ENCODE measurements at regions not wholly inside any gene's neighbourhood (a gene's known extent, or its start where the extent isn't known, plus 50 kb on each side); places are given as distances from the start of the nearest gene placed in this dataset.

DNA sequence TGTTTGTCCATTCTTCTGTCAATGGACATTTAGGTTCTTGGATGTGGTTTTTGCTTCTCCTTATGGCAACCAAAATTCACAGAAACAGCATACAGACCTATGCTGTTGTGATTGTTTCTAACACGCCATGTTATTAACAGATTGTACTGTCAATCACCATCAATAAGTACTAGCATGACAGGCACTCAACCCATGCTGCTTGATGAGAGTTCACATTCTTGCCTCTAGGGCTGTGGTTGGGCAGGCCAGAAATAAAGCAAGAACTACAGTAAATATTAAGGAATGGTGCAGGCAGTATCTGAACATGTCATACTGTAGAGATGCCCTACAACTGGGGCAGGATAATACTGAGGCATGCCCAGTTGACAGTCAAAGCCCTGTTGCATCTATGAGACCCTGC lies 171.2 kb upstream of the ZFHX3 start:
- Histone ChIP-seq H3K4me1 (ENCODE audit: control insufficient read depth in 2 of 2, insufficient read depth in 2 of 2, low read length in 2 of 2) (no peaks in the 10 kb centered on the region), H3K9me3 (ENCODE audit: control insufficient read depth in 2 of 2, low read length in 2 of 2) (no peaks in the 10 kb centered on the region), H3K27me3 (ENCODE audit: control insufficient read depth in 2 of 2, insufficient read depth in 2 of 2, low read length in 2 of 2) (no peaks in the 10 kb centered on the region), H3K36me3 (ENCODE audit: control insufficient read depth in 2 of 2, insufficient read depth in 2 of 2, low read length in 2 of 2) (no peaks in the 10 kb centered on the region), H3K27ac (ENCODE audit: low read depth in 2 of 2, low read length in 2 of 2) (no peak overlapping the region), H3K9ac (ENCODE audit: low read depth in 1 of 2, low read length in 2 of 2) (no peak overlapping the region), H3K4me3 (ENCODE audit: low read length in 2 of 2) (no peak overlapping the region)

DNA sequence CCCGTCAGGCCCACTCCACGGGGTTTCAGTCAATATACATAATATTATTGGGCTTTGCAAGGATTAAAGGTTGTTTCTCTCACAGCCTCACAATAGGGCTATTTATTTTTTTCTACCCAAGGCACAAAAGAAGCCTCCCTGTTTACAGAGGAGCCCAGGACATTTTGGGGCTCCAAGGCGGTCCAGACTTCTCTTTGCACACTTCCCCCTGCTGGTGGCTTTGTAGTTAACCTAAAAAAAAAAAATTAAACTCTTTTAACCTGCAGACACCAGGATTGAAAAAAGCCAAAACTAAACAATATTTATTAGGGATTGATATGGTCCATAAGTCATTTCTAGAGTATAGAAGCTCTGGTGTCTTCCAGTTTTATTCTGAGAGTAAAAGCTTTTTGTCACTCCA lies 169.7 kb upstream of the ZFHX3 start:
- Histone ChIP-seq H3K27me3 (ENCODE audit: control insufficient read depth in 2 of 2, insufficient read depth in 2 of 2, low read length in 2 of 2) (no peaks in the 10 kb centered on the region), H3K4me3 (ENCODE audit: low read length in 2 of 2) (no peak overlapping the region), H3K4me1 (ENCODE audit: control insufficient read depth in 2 of 2, insufficient read depth in 2 of 2, low read length in 2 of 2) (no peaks in the 10 kb centered on the region), H3K9ac (ENCODE audit: low read depth in 1 of 2, low read length in 2 of 2) (no peak overlapping the region), H3K36me3 (ENCODE audit: control insufficient read depth in 2 of 2, insufficient read depth in 2 of 2, low read length in 2 of 2) (no peaks in the 10 kb centered on the region), H3K9me3 (ENCODE audit: control insufficient read depth in 2 of 2, low read length in 2 of 2) (no peaks in the 10 kb centered on the region), H3K27ac (ENCODE audit: low read depth in 2 of 2, low read length in 2 of 2) (no peak overlapping the region)

DNA sequence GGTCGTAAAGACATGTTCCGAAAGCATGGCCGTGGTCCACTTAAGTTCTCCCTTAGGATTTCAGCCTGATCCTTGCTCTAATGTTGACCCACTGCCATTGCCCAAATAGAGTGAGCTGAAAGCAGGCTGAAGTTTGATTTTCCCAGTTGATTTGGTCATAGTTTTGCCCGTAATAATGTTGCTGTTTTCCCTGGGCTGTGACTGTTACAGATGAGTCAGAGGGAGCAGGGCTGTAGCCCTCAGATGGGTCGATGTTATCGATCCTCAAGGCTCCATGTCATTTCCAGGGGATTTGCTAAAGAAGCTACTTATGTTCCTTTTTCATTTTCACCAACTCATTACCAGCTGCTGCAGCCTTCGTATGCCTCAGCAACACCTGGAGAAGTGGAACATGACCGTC lies 169.0 kb upstream of the ZFHX3 start:
- Histone ChIP-seq H3K27ac (ENCODE audit: low read depth in 2 of 2, low read length in 2 of 2) (no peak overlapping the region), H3K36me3 (ENCODE audit: control insufficient read depth in 2 of 2, insufficient read depth in 2 of 2, low read length in 2 of 2) (no peaks in the 10 kb centered on the region), H3K4me1 (ENCODE audit: control insufficient read depth in 2 of 2, insufficient read depth in 2 of 2, low read length in 2 of 2) (no peaks in the 10 kb centered on the region), H3K9me3 (ENCODE audit: control insufficient read depth in 2 of 2, low read length in 2 of 2) (no peaks in the 10 kb centered on the region), H3K27me3 (ENCODE audit: control insufficient read depth in 2 of 2, insufficient read depth in 2 of 2, low read length in 2 of 2) (no peaks in the 10 kb centered on the region), H3K9ac (ENCODE audit: low read depth in 1 of 2, low read length in 2 of 2) (no peak overlapping the region), H3K4me3 (ENCODE audit: low read length in 2 of 2) (no peak overlapping the region)

DNA sequence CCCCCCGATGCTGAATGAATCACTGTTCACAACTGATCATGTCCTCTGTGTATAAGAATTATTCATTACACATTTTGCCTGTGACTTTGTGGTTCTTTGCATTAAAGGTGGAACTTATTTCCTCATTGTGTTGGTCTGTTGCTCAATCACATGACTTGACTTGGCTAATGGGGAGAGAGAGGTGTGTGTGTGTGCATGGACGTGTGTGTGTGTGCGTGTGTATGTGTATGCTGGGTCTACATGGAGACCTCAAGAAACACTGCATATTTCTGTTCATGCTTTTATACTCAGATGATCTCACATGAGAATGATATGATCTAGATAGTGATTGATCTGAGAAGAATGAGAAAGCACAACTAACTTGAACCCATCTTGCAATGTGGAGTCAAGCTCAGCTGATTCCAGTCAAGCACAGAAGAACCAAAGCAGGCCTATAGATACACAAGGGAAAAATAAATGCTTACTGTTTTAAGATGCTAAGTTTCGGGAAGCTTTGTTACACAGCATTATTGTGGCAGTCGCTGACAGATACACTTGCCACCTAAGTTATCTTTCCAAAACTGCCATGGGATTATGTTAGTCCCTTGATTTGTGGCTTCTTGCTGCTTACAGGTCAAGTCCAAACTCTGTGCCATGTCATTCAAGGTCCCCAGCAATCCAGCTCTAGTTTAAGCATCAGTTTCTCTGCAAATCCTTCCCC lies 167.9 kb upstream of the ZFHX3 start:
- no peak overlapping the region for H3K4me3 ChIP-seq (ENCODE audit: low read length in 2 of 2)
- H3K9me3 ChIP-seq (ENCODE audit: control insufficient read depth in 2 of 2, low read length in 2 of 2), result no peaks in the 10 kb centered on the region
- H3K27ac ChIP-seq (ENCODE audit: low read depth in 2 of 2, low read length in 2 of 2), result no peak overlapping the region
- no peaks in the 10 kb centered on the region for H3K27me3 ChIP-seq (ENCODE audit: control insufficient read depth in 2 of 2, insufficient read depth in 2 of 2, low read length in 2 of 2)
- H3K4me1 ChIP-seq (ENCODE audit: control insufficient read depth in 2 of 2, insufficient read depth in 2 of 2, low read length in 2 of 2), result no peaks in the 10 kb centered on the region
- H3K9ac ChIP-seq (ENCODE audit: low read depth in 1 of 2, low read length in 2 of 2), result no peak overlapping the region
- no peaks in the 10 kb centered on the region for H3K36me3 ChIP-seq (ENCODE audit: control insufficient read depth in 2 of 2, insufficient read depth in 2 of 2, low read length in 2 of 2)

DNA sequence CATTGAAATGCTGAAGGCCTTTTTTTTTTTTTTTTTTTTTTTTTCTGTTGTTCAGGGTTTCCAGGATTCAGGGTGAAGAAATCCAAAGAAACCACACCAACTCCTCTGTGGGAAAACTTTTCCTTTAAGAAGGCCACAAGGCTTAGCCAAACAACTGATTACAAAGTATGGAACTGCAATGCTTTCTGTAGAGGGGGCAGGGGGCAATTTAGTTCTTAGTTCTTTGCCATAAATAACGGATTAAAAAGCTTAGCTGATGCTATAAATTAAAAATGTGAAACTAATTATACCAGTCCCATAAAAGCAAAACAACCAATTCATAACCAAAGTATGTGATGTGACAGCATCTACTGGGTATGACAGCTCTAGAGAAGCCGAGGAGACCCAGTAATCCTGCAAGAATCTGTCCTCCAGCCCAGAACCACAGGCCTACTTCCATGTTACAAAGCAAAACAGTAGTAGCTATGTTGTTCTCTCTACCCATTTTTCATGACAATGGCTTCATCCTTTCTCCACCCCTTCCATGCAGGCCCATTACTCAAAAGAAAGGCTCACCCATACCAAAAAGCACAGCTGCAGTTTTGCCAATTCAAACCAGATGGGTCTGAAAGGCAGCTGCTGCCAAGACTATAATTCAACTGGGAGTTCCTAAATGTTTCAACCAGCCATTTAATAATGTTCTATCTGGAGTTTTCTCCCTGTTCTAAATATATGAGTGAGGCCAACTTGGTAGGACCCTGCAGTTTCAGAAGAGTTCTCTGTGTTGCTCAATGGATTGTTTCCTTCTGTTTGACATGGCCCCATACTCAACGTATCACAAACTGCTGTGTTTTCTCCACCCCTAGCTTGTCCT lies 167.1 kb upstream of the ZFHX3 start:
- H3K27ac ChIP-seq (ENCODE audit: low read depth in 2 of 2, low read length in 2 of 2), result no peak overlapping the region
- no peak overlapping the region for H3K9ac ChIP-seq (ENCODE audit: low read depth in 1 of 2, low read length in 2 of 2)
- no peaks in the 10 kb centered on the region for H3K27me3 ChIP-seq (ENCODE audit: control insufficient read depth in 2 of 2, insufficient read depth in 2 of 2, low read length in 2 of 2)
- no peaks in the 10 kb centered on the region for H3K36me3 ChIP-seq (ENCODE audit: control insufficient read depth in 2 of 2, insufficient read depth in 2 of 2, low read length in 2 of 2)
- no peaks in the 10 kb centered on the region for H3K9me3 ChIP-seq (ENCODE audit: control insufficient read depth in 2 of 2, low read length in 2 of 2)
- H3K4me3 ChIP-seq (ENCODE audit: low read length in 2 of 2), result no peak overlapping the region
- no peaks in the 10 kb centered on the region for H3K4me1 ChIP-seq (ENCODE audit: control insufficient read depth in 2 of 2, insufficient read depth in 2 of 2, low read length in 2 of 2)

DNA sequence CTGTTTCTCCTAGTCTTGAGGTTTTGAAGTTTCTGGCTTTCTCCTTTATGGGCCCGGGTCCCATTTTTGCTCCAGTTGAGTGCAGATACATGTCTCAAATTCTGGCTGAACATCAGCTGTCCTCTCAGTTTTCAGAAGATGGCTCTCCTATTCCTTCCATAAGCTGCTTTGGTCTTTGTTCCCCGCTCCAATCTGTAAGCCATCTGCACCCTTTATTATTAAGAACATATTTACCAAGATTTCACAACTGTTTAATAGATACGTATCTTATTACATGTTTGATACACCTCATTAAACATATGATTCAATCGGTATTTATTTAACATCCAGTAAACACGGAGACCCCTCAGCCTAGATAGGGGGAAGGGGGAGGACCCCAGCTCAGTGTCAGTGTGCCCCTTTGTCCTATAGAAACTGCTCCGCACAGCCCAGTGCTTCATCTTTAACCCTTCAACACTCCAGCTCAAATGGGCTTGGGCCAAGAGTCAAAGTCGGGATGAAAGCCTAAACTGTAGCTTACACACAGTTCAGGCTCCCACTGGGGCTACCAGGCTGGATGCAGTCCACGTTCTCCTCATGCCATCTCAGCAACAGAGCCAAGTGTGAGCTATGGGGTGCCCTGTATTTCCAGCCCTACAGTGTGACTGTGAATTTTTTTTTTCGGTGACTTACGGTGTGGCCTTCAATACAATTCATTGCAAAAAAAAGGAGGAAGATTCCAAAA lies 166.0 kb upstream of the ZFHX3 start:
- Histone ChIP-seq H3K9ac (ENCODE audit: low read depth in 1 of 2, low read length in 2 of 2) (no peak overlapping the region), H3K27ac (ENCODE audit: low read depth in 2 of 2, low read length in 2 of 2) (no peak overlapping the region), H3K27me3 (ENCODE audit: control insufficient read depth in 2 of 2, insufficient read depth in 2 of 2, low read length in 2 of 2) (no peaks in the 10 kb centered on the region)

DNA sequence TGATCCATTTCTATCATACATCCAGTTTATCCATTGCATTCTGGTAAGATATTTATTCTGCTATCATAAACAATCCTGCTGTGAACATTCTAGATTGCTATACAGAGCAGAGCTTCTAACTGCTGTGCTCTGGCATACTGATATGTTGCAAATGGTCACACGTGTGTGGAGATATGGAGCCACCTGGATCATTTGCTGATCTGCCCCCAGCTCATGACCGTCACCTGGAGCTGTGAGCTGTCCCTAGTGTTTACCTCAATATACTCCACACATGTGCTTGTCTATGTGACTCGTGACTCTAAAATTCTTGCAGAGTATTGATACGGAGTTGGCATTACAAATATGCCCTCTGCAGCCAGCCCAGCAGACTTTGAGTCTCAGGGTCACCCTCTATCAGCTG lies 164.5 kb upstream of the ZFHX3 start:
- no peaks in the 10 kb centered on the region for H3K36me3 ChIP-seq (ENCODE audit: control insufficient read depth in 2 of 2, insufficient read depth in 2 of 2, low read length in 2 of 2)
- H3K9ac ChIP-seq (ENCODE audit: low read depth in 1 of 2, low read length in 2 of 2), result no peak overlapping the region
- H3K4me1 ChIP-seq (ENCODE audit: control insufficient read depth in 2 of 2, insufficient read depth in 2 of 2, low read length in 2 of 2), result no peaks in the 10 kb centered on the region
- no peak overlapping the region for H3K27ac ChIP-seq (ENCODE audit: low read depth in 2 of 2, low read length in 2 of 2)
- H3K4me3 ChIP-seq (ENCODE audit: low read length in 2 of 2), result no peak overlapping the region
- no peaks in the 10 kb centered on the region for H3K27me3 ChIP-seq (ENCODE audit: control insufficient read depth in 2 of 2, insufficient read depth in 2 of 2, low read length in 2 of 2)
- H3K9me3 ChIP-seq (ENCODE audit: control insufficient read depth in 2 of 2, low read length in 2 of 2), result no peaks in the 10 kb centered on the region

More for the DNA sequence above, 166.0 kb upstream of the ZFHX3 start:
- Histone ChIP-seq H3K4me3 (ENCODE audit: low read length in 2 of 2) (no peak overlapping the region), H3K4me1 (ENCODE audit: control insufficient read depth in 2 of 2, insufficient read depth in 2 of 2, low read length in 2 of 2) (no peaks in the 10 kb centered on the region), H3K9me3 (ENCODE audit: control insufficient read depth in 2 of 2, low read length in 2 of 2) (no peaks in the 10 kb centered on the region), H3K36me3 (ENCODE audit: control insufficient read depth in 2 of 2, insufficient read depth in 2 of 2, low read length in 2 of 2) (no peaks in the 10 kb centered on the region)

DNA sequence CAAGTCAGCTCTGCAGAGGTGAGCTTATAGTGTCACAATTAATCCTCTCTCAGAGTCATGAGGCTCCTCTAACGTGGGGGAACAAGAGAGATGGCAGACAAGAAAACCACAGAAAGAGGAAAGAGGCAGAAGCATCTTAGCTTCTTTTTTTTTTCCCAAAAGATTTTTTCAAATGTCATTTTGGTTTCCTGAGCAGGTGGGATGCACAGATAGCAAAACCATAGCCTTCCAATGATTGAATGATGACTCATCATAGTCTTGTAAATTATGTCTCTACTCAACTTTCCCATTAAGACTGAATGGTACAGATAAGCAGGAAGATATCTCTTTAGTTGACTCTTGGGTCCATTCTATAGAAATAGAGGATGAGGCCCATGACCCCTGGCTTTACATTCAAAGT lies 162.8 kb upstream of the ZFHX3 start:
- Histone ChIP-seq H3K9ac (ENCODE audit: low read depth in 1 of 2, low read length in 2 of 2) (no peak overlapping the region), H3K36me3 (ENCODE audit: control insufficient read depth in 2 of 2, insufficient read depth in 2 of 2, low read length in 2 of 2) (no peaks in the 10 kb centered on the region)

DNA sequence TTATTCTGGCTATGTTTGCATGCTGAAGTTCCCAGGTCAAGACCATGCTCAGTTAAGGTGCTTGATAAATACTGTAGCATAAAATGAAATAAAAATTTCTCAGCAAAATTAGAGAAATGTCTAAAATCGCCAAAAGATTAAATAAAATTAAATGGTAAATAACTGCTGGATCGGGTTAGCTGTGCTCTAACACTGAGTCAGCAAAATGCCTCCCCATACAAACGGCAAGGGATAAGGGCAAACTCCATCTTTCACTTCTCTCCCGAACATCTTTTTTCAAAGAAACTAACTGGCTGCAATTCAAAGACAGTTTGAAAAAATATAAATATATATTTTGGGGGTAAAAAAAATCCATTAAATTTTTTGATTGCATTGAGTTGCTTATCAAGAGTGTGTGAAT lies 162.2 kb upstream of the ZFHX3 start:
- no peak overlapping the region for H3K9ac ChIP-seq (ENCODE audit: low read depth in 1 of 2, low read length in 2 of 2)
- H3K4me1 ChIP-seq (ENCODE audit: control insufficient read depth in 2 of 2, insufficient read depth in 2 of 2, low read length in 2 of 2), result peaks cover 3 to 9% of the 10 kb centered on the region in 2 donors
- H3K27me3 ChIP-seq (ENCODE audit: control insufficient read depth in 2 of 2, insufficient read depth in 2 of 2, low read length in 2 of 2), result no peaks in the 10 kb centered on the region
- H3K9me3 ChIP-seq (ENCODE audit: control insufficient read depth in 2 of 2, low read length in 2 of 2), result no peaks in the 10 kb centered on the region
- no peaks in the 10 kb centered on the region for H3K36me3 ChIP-seq (ENCODE audit: control insufficient read depth in 2 of 2, insufficient read depth in 2 of 2, low read length in 2 of 2)
- no peak overlapping the region for H3K27ac ChIP-seq (ENCODE audit: low read depth in 2 of 2, low read length in 2 of 2)
- H3K4me3 ChIP-seq (ENCODE audit: low read length in 2 of 2), result no peak overlapping the region

More for the DNA sequence above, 162.8 kb upstream of the ZFHX3 start:
- Histone ChIP-seq H3K27me3 (ENCODE audit: control insufficient read depth in 2 of 2, insufficient read depth in 2 of 2, low read length in 2 of 2) (no peaks in the 10 kb centered on the region), H3K4me1 (ENCODE audit: control insufficient read depth in 2 of 2, insufficient read depth in 2 of 2, low read length in 2 of 2) (peaks cover 0 to 3% of the 10 kb centered on the region in 2 donors), H3K4me3 (ENCODE audit: low read length in 2 of 2) (no peak overlapping the region), H3K27ac (ENCODE audit: low read depth in 2 of 2, low read length in 2 of 2) (no peak overlapping the region), H3K9me3 (ENCODE audit: control insufficient read depth in 2 of 2, low read length in 2 of 2) (no peaks in the 10 kb centered on the region)

DNA sequence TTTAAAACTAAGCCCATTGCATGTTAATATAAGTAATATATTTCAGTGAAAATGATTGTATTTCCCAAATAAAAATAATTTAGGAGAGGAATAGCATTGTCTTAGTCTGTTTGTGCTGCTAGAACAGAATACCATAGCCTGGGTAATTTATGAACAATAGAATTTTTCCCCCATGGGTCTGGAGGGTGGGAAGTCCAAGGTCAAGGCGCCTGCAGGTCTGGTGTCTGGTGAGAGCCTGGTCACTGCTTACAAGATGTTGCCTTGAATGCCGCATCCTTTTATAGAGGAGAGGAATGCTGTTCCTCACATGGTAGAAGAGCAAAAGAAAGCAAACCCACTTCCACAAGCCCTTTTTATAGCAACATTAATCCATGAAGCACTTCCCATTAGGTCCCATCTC lies 161.3 kb upstream of the ZFHX3 start:
- H3K36me3 ChIP-seq (ENCODE audit: control insufficient read depth in 2 of 2, insufficient read depth in 2 of 2, low read length in 2 of 2), result no peaks in the 10 kb centered on the region
- no peaks in the 10 kb centered on the region for H3K27me3 ChIP-seq (ENCODE audit: control insufficient read depth in 2 of 2, insufficient read depth in 2 of 2, low read length in 2 of 2)
- H3K4me1 ChIP-seq (ENCODE audit: control insufficient read depth in 2 of 2, insufficient read depth in 2 of 2, low read length in 2 of 2), result peaks cover 4 to 15% of the 10 kb centered on the region in 2 donors
- H3K9ac ChIP-seq (ENCODE audit: low read depth in 1 of 2, low read length in 2 of 2), result no peak overlapping the region
- no peak overlapping the region for H3K4me3 ChIP-seq (ENCODE audit: low read length in 2 of 2)
- no peaks in the 10 kb centered on the region for H3K9me3 ChIP-seq (ENCODE audit: control insufficient read depth in 2 of 2, low read length in 2 of 2)
- H3K27ac ChIP-seq (ENCODE audit: low read depth in 2 of 2, low read length in 2 of 2), result no peak overlapping the region
